OCI-LY3 (cell line): ENCODE measurements at regions not wholly inside any gene's neighbourhood (a gene's known extent, or its start where the extent isn't known, plus 50 kb on each side); places are given as distances from the start of the nearest gene placed in this dataset.

Experiments
- EZH2phosphoT487 ChIP-seq: fragments of 200-600 bp; shearing (Covaris generic); IDR thresholded peaks from 2 replicates; pipeline ENCODE4 v1.6.1; 2018; ENCODE audit warnings: antibody characterized with exemption, mixed run types, low read depth
- TF ChIP-seq, protein P1 (sequence below): fragments of 200-600, 300-600 bp; sonication (generic); IDR thresholded peaks from 2 replicates; pipeline ENCODE4 v1.5.1; 2014; ENCODE audit warnings: antibody characterized with exemption, low read length, low read depth

- TF ChIP-seq, protein P1, sequence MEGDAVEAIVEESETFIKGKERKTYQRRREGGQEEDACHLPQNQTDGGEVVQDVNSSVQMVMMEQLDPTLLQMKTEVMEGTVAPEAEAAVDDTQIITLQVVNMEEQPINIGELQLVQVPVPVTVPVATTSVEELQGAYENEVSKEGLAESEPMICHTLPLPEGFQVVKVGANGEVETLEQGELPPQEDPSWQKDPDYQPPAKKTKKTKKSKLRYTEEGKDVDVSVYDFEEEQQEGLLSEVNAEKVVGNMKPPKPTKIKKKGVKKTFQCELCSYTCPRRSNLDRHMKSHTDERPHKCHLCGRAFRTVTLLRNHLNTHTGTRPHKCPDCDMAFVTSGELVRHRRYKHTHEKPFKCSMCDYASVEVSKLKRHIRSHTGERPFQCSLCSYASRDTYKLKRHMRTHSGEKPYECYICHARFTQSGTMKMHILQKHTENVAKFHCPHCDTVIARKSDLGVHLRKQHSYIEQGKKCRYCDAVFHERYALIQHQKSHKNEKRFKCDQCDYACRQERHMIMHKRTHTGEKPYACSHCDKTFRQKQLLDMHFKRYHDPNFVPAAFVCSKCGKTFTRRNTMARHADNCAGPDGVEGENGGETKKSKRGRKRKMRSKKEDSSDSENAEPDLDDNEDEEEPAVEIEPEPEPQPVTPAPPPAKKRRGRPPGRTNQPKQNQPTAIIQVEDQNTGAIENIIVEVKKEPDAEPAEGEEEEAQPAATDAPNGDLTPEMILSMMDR = no peak
- no peak for TF ChIP-seq EZH2phosphoT487
Observed at GRCh38 chr13:55073000-55073399, 2044.4 kb downstream of the OLFM4 start.
